ENCODE measurements at regions not wholly inside any gene's neighbourhood (a gene's known extent, or its start where the extent isn't known, plus 50 kb on each side); places are given as distances from the start of the nearest gene placed in this dataset.

- no peak for TF ChIP-seq POLR2AphosphoS5 (IDR thresholded peaks at IDR 0.05; ENCODE audit: insufficient read depth in 1 of 2, low read depth in 1 of 2)
- TF ChIP-seq CTCF (IDR thresholded peaks at IDR 0.05), result no peak
- TF ChIP-seq POLR2A (IDR thresholded peaks at IDR 0.05), result no peak
- Histone ChIP-seq H3K4me1 (no peaks in the 10 kb centered on the region), H3K9me3 (no peaks in the 10 kb centered on the region), H3K4me3 (no peak overlapping the region), H3K27me3 (no peaks in the 10 kb centered on the region), H3K27ac (no peak overlapping the region), H3K36me3 (no peaks in the 10 kb centered on the region)
- peak in 1 of 2 donors; percentile 80 for DNase-seq (ENCODE audit: extremely low spot score in 2 of 2)
- intact Hi-C loops (cut with DNase I), result no loop called here
Observed at GRCh38 chr5:4087110-4087509, 491.5 kb downstream of the IRX1 start.

GRCh38 chr5:4089087-4089486, 493.5 kb downstream of the IRX1 start:
- no peaks in the 10 kb centered on the region for H3K27me3 ChIP-seq
- no peak for TF ChIP-seq POLR2AphosphoS5 (IDR thresholded peaks at IDR 0.05; ENCODE audit: insufficient read depth in 1 of 2, low read depth in 1 of 2)
- no peak for TF ChIP-seq CTCF (IDR thresholded peaks at IDR 0.05)
- no peak for TF ChIP-seq POLR2A (IDR thresholded peaks at IDR 0.05)
- H3K9me3 ChIP-seq, result no peaks in the 10 kb centered on the region
- intact Hi-C loops (cut with DNase I), result no loop called here
- no peaks in the 10 kb centered on the region for H3K36me3 ChIP-seq
- no peaks in the 10 kb centered on the region for H3K4me1 ChIP-seq
- no peak overlapping the region for H3K27ac ChIP-seq
- no peak for DNase-seq (ENCODE audit: extremely low spot score in 2 of 2)
- no peak overlapping the region for H3K4me3 ChIP-seq

DNA sequence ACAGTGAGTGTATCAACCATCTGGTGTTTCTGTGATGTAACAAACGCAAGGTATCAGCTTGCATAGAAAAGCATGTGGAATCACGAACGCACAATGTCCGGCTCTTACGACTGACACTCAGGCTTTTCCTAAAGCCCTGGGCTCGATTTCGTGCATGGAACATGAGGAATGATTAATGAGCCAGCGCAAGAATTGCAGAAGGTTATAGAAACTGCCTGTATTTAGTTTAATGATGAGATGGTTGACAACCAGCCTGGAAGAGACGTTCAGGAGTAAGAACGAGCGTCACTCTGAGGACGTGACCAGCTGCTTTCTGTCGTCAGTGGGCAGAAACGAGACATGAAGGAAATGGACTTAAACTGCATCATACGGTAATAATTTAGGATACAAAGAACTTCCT, 497.6 kb downstream of the IRX1 start:
- no peak overlapping the region for H3K27ac ChIP-seq
- intact Hi-C loops (cut with DNase I), result no loop called here
- H3K9me3 ChIP-seq, result no peaks in the 10 kb centered on the region
- H3K27me3 ChIP-seq, result no peaks in the 10 kb centered on the region
- TF ChIP-seq CTCF (IDR thresholded peaks at IDR 0.05), result no peak
- no peaks in the 10 kb centered on the region for H3K4me1 ChIP-seq
- H3K4me3 ChIP-seq, result no peak overlapping the region
- no peaks in the 10 kb centered on the region for H3K36me3 ChIP-seq
- DNase-seq (ENCODE audit: extremely low spot score in 2 of 2), result peak in 1 of 2 donors; percentile 44

- no peak overlapping the region for H3K4me3 ChIP-seq
- intact Hi-C loops (cut with DNase I), result no loop called here
- TF ChIP-seq CTCF (IDR thresholded peaks at IDR 0.05) (no peak), POLR2AphosphoS5 (IDR thresholded peaks at IDR 0.05; ENCODE audit: insufficient read depth in 1 of 2, low read depth in 1 of 2) (no peak), POLR2A (IDR thresholded peaks at IDR 0.05) (no peak)
- H3K27ac ChIP-seq, result no peak overlapping the region
- no peaks in the 10 kb centered on the region for H3K27me3 ChIP-seq
- H3K4me1 ChIP-seq, result no peaks in the 10 kb centered on the region
- DNase-seq (ENCODE audit: extremely low spot score in 2 of 2), result peak in 1 of 2 donors; percentile 1
- H3K9me3 ChIP-seq, result no peaks in the 10 kb centered on the region
- H3K36me3 ChIP-seq, result no peaks in the 10 kb centered on the region
Observed at GRCh38 chr5:4093970-4094369, 498.3 kb downstream of the IRX1 start.

- TF ChIP-seq POLR2A (IDR thresholded peaks at IDR 0.05), result no peak
- no peak for TF ChIP-seq POLR2AphosphoS5 (IDR thresholded peaks at IDR 0.05; ENCODE audit: insufficient read depth in 1 of 2, low read depth in 1 of 2)
- TF ChIP-seq CTCF (IDR thresholded peaks at IDR 0.05), result no peak
- no peaks in the 10 kb centered on the region for H3K4me1 ChIP-seq
- no peaks in the 10 kb centered on the region for H3K36me3 ChIP-seq
- H3K9me3 ChIP-seq, result no peaks in the 10 kb centered on the region
- peak in 1 of 2 donors; percentile 44 for DNase-seq (ENCODE audit: extremely low spot score in 2 of 2)
- intact Hi-C loops (cut with DNase I), result no loop called here
- H3K27ac ChIP-seq, result no peak overlapping the region
- no peak overlapping the region for H3K4me3 ChIP-seq
- no peaks in the 10 kb centered on the region for H3K27me3 ChIP-seq
Observed at GRCh38 chr5:4095918-4096630, 500.4 kb downstream of the IRX1 start.
